CD14-positive monocyte (primary cell): ENCODE measurements at regions not wholly inside any gene's neighbourhood (a gene's known extent, or its start where the extent isn't known, plus 50 kb on each side); places are given as distances from the start of the nearest gene placed in this dataset.
A peak's percentile ranks its signal among the peaks of the same experiment; 100 is the strongest.

Source experiments
- DNase-seq, 3 donors: peaks; one replicate each; pipeline ENCODE4 v3.0.0-alpha.2; 2011 to 2022
- H2AFZ ChIP-seq: 2 replicates; pipeline ENCODE4 v1.6.0; 2012; ENCODE audit warnings: mild to moderate bottlenecking, low read depth, low read length, inconsistent platforms; ENCODE audit not compliant: insufficient read depth, poor library complexity, severe bottlenecking
- H3K27ac ChIP-seq, 2 donors: 1 replicate in 1 of 2; 2 replicates in 1 of 2; pipeline ENCODE4 v1.5.1; 2012 to 2013; ENCODE audit warnings: low read length in 2 of 2, control low read depth in 1 of 2, inconsistent platforms in 1 of 2, low read depth in 1 of 2, mild to moderate bottlenecking in 1 of 2
- H3K27me3 ChIP-seq, 2 donors: one replicate each; pipeline versions ENCODE4 v1.6.0 to v1.6.1; 2011 to 2013; ENCODE audit warnings: low read length in 2 of 2; ENCODE audit not compliant: control insufficient read depth in 2 of 2, insufficient read depth in 2 of 2
- H3K36me3 ChIP-seq, 2 donors: replicated peaks in 1 of 2; 1 replicate in 1 of 2; 2 replicates in 1 of 2; pipeline versions ENCODE4 v1.5.1 to v1.6.1; 2012 to 2013; ENCODE audit warnings: low read length in 2 of 2, control low read depth in 1 of 2, inconsistent platforms in 1 of 2, mild to moderate bottlenecking in 1 of 2; ENCODE audit not compliant: insufficient read depth in 2 of 2, control insufficient read depth in 1 of 2
- H3K4me1 ChIP-seq, 2 donors: 1 replicate in 1 of 2; 2 replicates in 1 of 2; pipeline versions ENCODE4 v1.5.1 to v1.6.1; 2012 to 2013; ENCODE audit warnings: low read length in 2 of 2, control low read depth in 1 of 2, inconsistent platforms in 1 of 2, mild to moderate bottlenecking in 1 of 2, moderate library complexity in 1 of 2; ENCODE audit not compliant: insufficient read depth in 2 of 2, control insufficient read depth in 1 of 2
- H3K4me2 ChIP-seq: replicated peaks from 2 replicates; pipeline ENCODE3; 2012; ENCODE audit warnings: low read length, moderate library complexity, mild to moderate bottlenecking; ENCODE audit not compliant: poor library complexity, severe bottlenecking; ENCODE audit errors: extremely low read depth
- H3K4me3 ChIP-seq, 3 experiments: fragments of 200-600 bp in 1 of 3; sonication (generic) in 1 of 3; replicated peaks in 1 of 3; 1 replicate in 2 of 3; 2 replicates in 1 of 3; pipeline ENCODE4 v1.5.1; 2011 to 2013; ENCODE audit warnings: low read length in 3 of 3, mild to moderate bottlenecking in 3 of 3, control low read depth in 2 of 3, low read depth in 2 of 3, inconsistent platforms in 1 of 3, moderate library complexity in 1 of 3
- H3K79me2 ChIP-seq: 2 replicates; pipeline ENCODE4 v1.6.0; 2012; ENCODE audit warnings: mild to moderate bottlenecking, control low read depth, inconsistent platforms, low read length, moderate library complexity; ENCODE audit not compliant: insufficient read depth
- H3K9ac ChIP-seq: 2 replicates; pipeline ENCODE4 v1.6.0; 2017; ENCODE audit warnings: low read length, mild to moderate bottlenecking; ENCODE audit not compliant: insufficient read depth, poor library complexity, severe bottlenecking
- H3K9me3 ChIP-seq, 2 donors: replicated peaks in 1 of 2; 1 replicate in 1 of 2; 2 replicates in 1 of 2; pipeline versions ENCODE4 v1.5.1 to v1.6.1; 2012 to 2013; ENCODE audit warnings: low read length in 2 of 2, control low read depth in 1 of 2; ENCODE audit not compliant: control insufficient read depth in 1 of 2, insufficient read depth in 1 of 2
- H4K20me1 ChIP-seq: 2 replicates; pipeline ENCODE4 v1.6.0; 2012; ENCODE audit warnings: mild to moderate bottlenecking, low read length, control low read depth, moderate library complexity; ENCODE audit not compliant: insufficient read depth
- H3K27ac Mint-ChIP-seq, 7 donors: one replicate each; pipeline ENCODE4 v1.8.0; 2020; ENCODE audit warnings: mild to moderate bottlenecking in 7 of 7, mixed read lengths in 7 of 7, moderate library complexity in 6 of 7, inconsistent platforms in 2 of 7
- H3K27me3 Mint-ChIP-seq, 3 donors: one replicate each; pipeline ENCODE4 v1.8.0; 2021 to 2022; ENCODE audit warnings: low read depth in 3 of 3, mild to moderate bottlenecking in 3 of 3, mixed read lengths in 3 of 3, moderate library complexity in 3 of 3, inconsistent platforms in 1 of 3
- H3K36me3 Mint-ChIP-seq, 2 donors: one replicate each; pipeline ENCODE4 v1.8.0; 2020; ENCODE audit warnings: mixed read lengths in 2 of 2, inconsistent platforms in 1 of 2, mild to moderate bottlenecking in 1 of 2
- H3K4me1 Mint-ChIP-seq: one replicate; pipeline ENCODE4 v1.8.0; 2020; ENCODE audit warnings: mild to moderate bottlenecking, mixed read lengths
- H3K4me3 Mint-ChIP-seq, 2 donors: one replicate each; pipeline ENCODE4 v1.8.0; 2020; ENCODE audit warnings: mild to moderate bottlenecking in 2 of 2, mixed read lengths in 2 of 2, moderate library complexity in 1 of 2
- H3K9me3 Mint-ChIP-seq, 7 donors: one replicate each; pipeline ENCODE4 v1.8.0; 2020 to 2022; ENCODE audit warnings: mixed read lengths in 7 of 7, mild to moderate bottlenecking in 6 of 7, moderate library complexity in 6 of 7, inconsistent platforms in 2 of 7
- CTCF ChIP-seq: fragments of 200-600 bp; IDR thresholded peaks from one replicate; pipeline ENCODE4 v1.8.0; 2022; ENCODE audit warnings: antibody characterized with exemption, mild to moderate bottlenecking
- WGBS: methylation state at CpG from one replicate; pipeline ENCODE4 v1.1.5; 2013; ENCODE audit warnings: missing lambda C conversion rate; ENCODE audit not compliant: insufficient coverage; 5-methylcytosine and 5-hydroxymethylcytosine counted together
- intact Hi-C, 2 donors: fragments of 100-400 bp; cut with micrococcal nuclease; formaldehyde crosslinking; loops; one replicate each; pipeline versions ENCODE4 v1.15.0 to v1.15.1; 2023

GRCh38 chr20:17872959-17873358 is 95.6 kb downstream of the SNX5 start:
- Histone ChIP-seq H3K79me2 (no peaks in the 10 kb centered on the region), H3K27ac (no peak overlapping the region), H3K4me1 (no peaks in the 10 kb centered on the region), H4K20me1 (no peaks in the 10 kb centered on the region), H3K4me3 (no peak overlapping the region), H2AFZ (peak overlapping the region; percentile 7), H3K9ac (no peak overlapping the region), H3K9me3 (no peaks in the 10 kb centered on the region), H3K4me2 (no peak overlapping the region), H3K27me3 (no peaks in the 10 kb centered on the region), H3K36me3 (no peaks in the 10 kb centered on the region)
- Mint-ChIP-seq H3K4me3 (no peak overlapping the region), H3K27ac (no peak overlapping the region), H3K4me1 (peaks cover 18% of the 10 kb centered on the region), H3K9me3 (peaks cover 0 to 3% (median 0%) of the 10 kb centered on the region in 7 donors), H3K27me3 (peaks cover 5 to 8% (median 5%) of the 10 kb centered on the region in 3 donors), H3K36me3 (no peaks in the 10 kb centered on the region)
- no peak for DNase-seq
- intact Hi-C loops = no loop called here
- no peak for TF ChIP-seq CTCF
- 98% methylated on average over 5 of the region's 5 CpGs for WGBS

- peaks cover 5 to 8% (median 5%) of the 10 kb centered on the region in 3 donors for H3K27me3 Mint-ChIP-seq
- no peaks in the 10 kb centered on the region for H3K36me3 ChIP-seq
- no peak overlapping the region for H3K4me3 Mint-ChIP-seq
- intact Hi-C loops = no loop called here
- peaks cover 18% of the 10 kb centered on the region for H3K4me1 Mint-ChIP-seq
- no peak overlapping the region for H3K4me3 ChIP-seq
- no peaks in the 10 kb centered on the region for H3K4me1 ChIP-seq
- no peak overlapping the region for H3K27ac ChIP-seq
- no peak for TF ChIP-seq CTCF
- no peaks in the 10 kb centered on the region for H3K36me3 Mint-ChIP-seq
- no peaks in the 10 kb centered on the region for H3K79me2 ChIP-seq
- no peak overlapping the region for H3K4me2 ChIP-seq
- H3K27ac Mint-ChIP-seq = no peak overlapping the region
- no peaks in the 10 kb centered on the region for H4K20me1 ChIP-seq
- H2AFZ ChIP-seq = peak overlapping the region; percentile 7
- WGBS = 77% methylated on average over 9 of the region's 13 CpGs
- peaks cover 0 to 3% (median 0%) of the 10 kb centered on the region in 7 donors for H3K9me3 Mint-ChIP-seq
- no peak for DNase-seq
- H3K9ac ChIP-seq = no peak overlapping the region
- H3K27me3 ChIP-seq = no peaks in the 10 kb centered on the region
- no peaks in the 10 kb centered on the region for H3K9me3 ChIP-seq
These were observed 96.2 kb downstream of the SNX5 start for GRCh38 chr20:17872434-17872833.
